ENCODE measurements at regions not wholly inside any gene's neighbourhood (a gene's known extent, or its start where the extent isn't known, plus 50 kb on each side); places are given as distances from the start of the nearest gene placed in this dataset.

- no peak for TF ChIP-seq CTCF (IDR thresholded peaks at IDR 0.05)
- no peak for TF ChIP-seq EZH2 (IDR thresholded peaks at IDR 0.05)
- no peak for TF ChIP-seq EZH2phosphoT487 (IDR thresholded peaks at IDR 0.05)
Observed at GRCh38 chr12:112710414-112710813, 81.1 kb upstream of the RPH3A start.

Data from neural progenitor cell (in vitro differentiated cells).